Liver (tissue), 7 donors: ENCODE measurements at regions not wholly inside any gene's neighbourhood (a gene's known extent, or its start where the extent isn't known, plus 50 kb on each side); places are given as distances from the start of the nearest gene placed in this dataset.

Source experiments
- DNase-seq: peaks from one replicate; pipeline ENCODE4 v3.0.0-alpha.2; 2017; ENCODE audit warnings: low spot score
- H3K27ac ChIP-seq, 2 donors: one replicate each; pipeline ENCODE4 v1.7.0; 2013; ENCODE audit warnings: inconsistent platforms in 2 of 2, low read length in 2 of 2, control low read depth in 1 of 2, low read depth in 1 of 2, mild to moderate bottlenecking in 1 of 2
- H3K27me3 ChIP-seq, 4 donors: one replicate each; pipeline versions ENCODE4 v1.6.1 to v1.7.0; 2013; ENCODE audit warnings: low read length in 3 of 4, inconsistent platforms in 1 of 4, mild to moderate bottlenecking in 1 of 4, moderate library complexity in 1 of 4; ENCODE audit not compliant: control insufficient read depth in 4 of 4, insufficient read depth in 4 of 4
- H3K36me3 ChIP-seq, 4 donors: one replicate each; pipeline versions ENCODE4 v1.6.1 to v1.7.0; 2013; ENCODE audit warnings: low read length in 3 of 4, mild to moderate bottlenecking in 3 of 4, low read depth in 1 of 4, moderate library complexity in 1 of 4; ENCODE audit not compliant: control insufficient read depth in 4 of 4, insufficient read depth in 3 of 4
- H3K4me1 ChIP-seq, 4 donors: one replicate each; pipeline versions ENCODE4 v1.6.1 to v1.7.0; 2013; ENCODE audit warnings: low read length in 3 of 4, mild to moderate bottlenecking in 3 of 4, moderate library complexity in 1 of 4; ENCODE audit not compliant: control insufficient read depth in 4 of 4, insufficient read depth in 4 of 4
- H3K4me3 ChIP-seq, 3 donors: one replicate each; pipeline versions ENCODE4 v1.6.1 to v1.7.0; 2013; ENCODE audit warnings: low read length in 3 of 3, control low read depth in 1 of 3, low read depth in 1 of 3, mild to moderate bottlenecking in 1 of 3
- H3K9ac ChIP-seq, 2 donors: one replicate each; pipeline ENCODE4 v1.7.0; 2013; ENCODE audit warnings: low read length in 2 of 2, mild to moderate bottlenecking in 2 of 2, moderate library complexity in 2 of 2, control low read depth in 1 of 2, low read depth in 1 of 2
- H3K9me3 ChIP-seq, 4 donors: one replicate each; pipeline versions ENCODE4 v1.6.1 to v1.7.0; 2013; ENCODE audit warnings: low read length in 3 of 4; ENCODE audit not compliant: control insufficient read depth in 4 of 4
- FOXA1 ChIP-seq: IDR thresholded peaks from 2 replicates; pipeline ENCODE4 v1.6.1; 2016; ENCODE audit warnings: antibody characterized with exemption
- FOXA2 ChIP-seq: IDR thresholded peaks from 2 replicates; pipeline ENCODE4 v1.6.1; 2016; ENCODE audit warnings: antibody characterized with exemption
- HNF4A ChIP-seq, 2 donors: conservative IDR thresholded peaks; 2 replicates each; pipeline ENCODE4 v1.6.1; 2016; ENCODE audit warnings: antibody characterized with exemption in 2 of 2, mild to moderate bottlenecking in 2 of 2
- HNF4G ChIP-seq: IDR thresholded peaks from 2 replicates; pipeline ENCODE4 v1.6.1; 2016; ENCODE audit warnings: antibody characterized with exemption
- JUND ChIP-seq, 2 donors: IDR thresholded peaks; 2 replicates each; pipeline ENCODE4 v1.6.1; 2016; ENCODE audit warnings: antibody characterized with exemption in 2 of 2
- RAD21 ChIP-seq, 2 donors: IDR thresholded peaks; 2 replicates each; pipeline ENCODE4 v1.6.1; 2016; ENCODE audit warnings: antibody characterized with exemption in 2 of 2, mild to moderate bottlenecking in 2 of 2
- RXRA ChIP-seq, 2 donors: IDR thresholded peaks; 2 replicates each; pipeline ENCODE4 v1.6.1; 2017 to 2018; ENCODE audit warnings: antibody characterized with exemption in 2 of 2, mild to moderate bottlenecking in 1 of 2
- TAF1 ChIP-seq: conservative IDR thresholded peaks from 2 replicates; pipeline ENCODE4 v1.6.1; 2016; ENCODE audit warnings: antibody characterized with exemption, mild to moderate bottlenecking
- YY1 ChIP-seq: IDR thresholded peaks from 2 replicates; pipeline ENCODE4 v1.6.1; 2016; ENCODE audit warnings: antibody characterized with exemption, mild to moderate bottlenecking
- WGBS: extraction: QIAGEN DNeasy Blood & Tissue Kit; methylation state at CpG from one replicate; pipeline ENCODE4 v1.1.7; 2013; 5-methylcytosine and 5-hydroxymethylcytosine counted together
- TF ChIP-seq, protein P1 (sequence below): IDR thresholded peaks from 2 replicates; pipeline ENCODE4 v1.6.1; 2016; ENCODE audit warnings: antibody characterized with exemption, mild to moderate bottlenecking
- TF ChIP-seq, protein P2 (sequence below): IDR thresholded peaks from 2 replicates; pipeline ENCODE4 v1.6.1; 2016; ENCODE audit warnings: antibody characterized with exemption
- TF ChIP-seq, protein P3 (sequence below): IDR thresholded peaks from 2 replicates; pipeline ENCODE4 v1.6.1; 2016; ENCODE audit warnings: antibody characterized with exemption
- TF ChIP-seq, protein P4 (sequence below): IDR thresholded peaks from 2 replicates; pipeline ENCODE4 v1.6.1; 2016; ENCODE audit warnings: antibody characterized with exemption
- donor health status: healthy.
- donor health status: healthy.
- donor health status: healthy.
- donor health status: healthy.

DNA sequence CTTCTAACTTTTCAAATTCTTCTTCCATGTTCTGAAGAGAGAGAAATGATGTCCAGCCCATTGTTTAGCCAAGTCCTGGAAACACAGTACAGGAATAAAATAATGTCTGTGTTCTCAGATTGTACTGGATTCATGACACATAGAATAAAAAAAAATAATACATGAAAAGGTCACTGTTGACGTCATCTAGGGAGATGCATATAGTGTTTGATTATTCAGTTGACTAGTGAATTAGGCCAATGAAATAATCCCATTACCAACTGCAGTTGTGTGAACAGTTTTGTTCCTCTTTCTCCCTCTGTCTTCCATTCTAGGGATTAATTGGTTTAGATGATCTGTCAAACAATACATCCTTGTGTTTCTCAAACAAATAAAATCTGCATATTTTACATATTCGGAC is 222.8 kb downstream of the ALDH8A1 start:
- no peak overlapping the region for H3K4me3 ChIP-seq

DNA sequence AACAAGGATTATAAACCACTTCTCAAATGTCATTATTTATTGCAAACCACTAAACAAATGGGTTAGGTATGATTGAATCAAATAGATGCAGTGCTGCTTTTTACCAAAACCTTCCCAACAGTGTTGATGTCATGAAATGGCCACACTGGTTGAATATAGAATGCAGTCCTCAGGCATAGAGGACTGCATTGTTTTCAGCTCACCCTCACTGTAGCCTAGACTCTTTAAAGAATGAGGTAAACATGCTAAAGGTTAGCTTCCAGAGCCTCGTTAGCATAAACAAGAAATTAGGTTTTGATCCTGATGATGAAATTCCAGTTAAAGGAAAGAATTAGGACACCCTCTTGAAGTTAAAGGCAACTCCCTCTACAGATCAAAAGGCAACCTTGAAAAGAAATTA is 224.3 kb downstream of the ALDH8A1 start:
- H3K9ac ChIP-seq, result no peak overlapping the region
- no peak overlapping the region for H3K27ac ChIP-seq
- DNase-seq, result no peak
- H3K36me3 ChIP-seq, result no peaks in the 10 kb centered on the region
- no peak overlapping the region for H3K4me3 ChIP-seq
- H3K27me3 ChIP-seq, result no peaks in the 10 kb centered on the region
- H3K4me1 ChIP-seq, result no peaks in the 10 kb centered on the region
- WGBS, result 86% methylated on average over 1 of the region's 1 CpG
- H3K9me3 ChIP-seq, result no peaks in the 10 kb centered on the region
- TF ChIP-seq JUND (IDR thresholded peaks at IDR 0.05) (no peak), RXRA (IDR thresholded peaks at IDR 0.05) (no peak), FOXA1 (no peak), HNF4G (no peak), HNF4A (conservative IDR thresholded peaks at IDR 0.05) (no peak), TAF1 (no peak), RAD21 (IDR thresholded peaks at IDR 0.05) (no peak), FOXA2 (no peak), YY1 (no peak)
- TF ChIP-seq, protein P1, sequence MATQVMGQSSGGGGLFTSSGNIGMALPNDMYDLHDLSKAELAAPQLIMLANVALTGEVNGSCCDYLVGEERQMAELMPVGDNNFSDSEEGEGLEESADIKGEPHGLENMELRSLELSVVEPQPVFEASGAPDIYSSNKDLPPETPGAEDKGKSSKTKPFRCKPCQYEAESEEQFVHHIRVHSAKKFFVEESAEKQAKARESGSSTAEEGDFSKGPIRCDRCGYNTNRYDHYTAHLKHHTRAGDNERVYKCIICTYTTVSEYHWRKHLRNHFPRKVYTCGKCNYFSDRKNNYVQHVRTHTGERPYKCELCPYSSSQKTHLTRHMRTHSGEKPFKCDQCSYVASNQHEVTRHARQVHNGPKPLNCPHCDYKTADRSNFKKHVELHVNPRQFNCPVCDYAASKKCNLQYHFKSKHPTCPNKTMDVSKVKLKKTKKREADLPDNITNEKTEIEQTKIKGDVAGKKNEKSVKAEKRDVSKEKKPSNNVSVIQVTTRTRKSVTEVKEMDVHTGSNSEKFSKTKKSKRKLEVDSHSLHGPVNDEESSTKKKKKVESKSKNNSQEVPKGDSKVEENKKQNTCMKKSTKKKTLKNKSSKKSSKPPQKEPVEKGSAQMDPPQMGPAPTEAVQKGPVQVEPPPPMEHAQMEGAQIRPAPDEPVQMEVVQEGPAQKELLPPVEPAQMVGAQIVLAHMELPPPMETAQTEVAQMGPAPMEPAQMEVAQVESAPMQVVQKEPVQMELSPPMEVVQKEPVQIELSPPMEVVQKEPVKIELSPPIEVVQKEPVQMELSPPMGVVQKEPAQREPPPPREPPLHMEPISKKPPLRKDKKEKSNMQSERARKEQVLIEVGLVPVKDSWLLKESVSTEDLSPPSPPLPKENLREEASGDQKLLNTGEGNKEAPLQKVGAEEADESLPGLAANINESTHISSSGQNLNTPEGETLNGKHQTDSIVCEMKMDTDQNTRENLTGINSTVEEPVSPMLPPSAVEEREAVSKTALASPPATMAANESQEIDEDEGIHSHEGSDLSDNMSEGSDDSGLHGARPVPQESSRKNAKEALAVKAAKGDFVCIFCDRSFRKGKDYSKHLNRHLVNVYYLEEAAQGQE, result no peak
- TF ChIP-seq, protein P2, sequence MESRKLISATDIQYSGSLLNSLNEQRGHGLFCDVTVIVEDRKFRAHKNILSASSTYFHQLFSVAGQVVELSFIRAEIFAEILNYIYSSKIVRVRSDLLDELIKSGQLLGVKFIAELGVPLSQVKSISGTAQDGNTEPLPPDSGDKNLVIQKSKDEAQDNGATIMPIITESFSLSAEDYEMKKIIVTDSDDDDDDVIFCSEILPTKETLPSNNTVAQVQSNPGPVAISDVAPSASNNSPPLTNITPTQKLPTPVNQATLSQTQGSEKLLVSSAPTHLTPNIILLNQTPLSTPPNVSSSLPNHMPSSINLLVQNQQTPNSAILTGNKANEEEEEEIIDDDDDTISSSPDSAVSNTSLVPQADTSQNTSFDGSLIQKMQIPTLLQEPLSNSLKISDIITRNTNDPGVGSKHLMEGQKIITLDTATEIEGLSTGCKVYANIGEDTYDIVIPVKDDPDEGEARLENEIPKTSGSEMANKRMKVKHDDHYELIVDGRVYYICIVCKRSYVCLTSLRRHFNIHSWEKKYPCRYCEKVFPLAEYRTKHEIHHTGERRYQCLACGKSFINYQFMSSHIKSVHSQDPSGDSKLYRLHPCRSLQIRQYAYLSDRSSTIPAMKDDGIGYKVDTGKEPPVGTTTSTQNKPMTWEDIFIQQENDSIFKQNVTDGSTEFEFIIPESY, result no peak
- TF ChIP-seq, protein P3, sequence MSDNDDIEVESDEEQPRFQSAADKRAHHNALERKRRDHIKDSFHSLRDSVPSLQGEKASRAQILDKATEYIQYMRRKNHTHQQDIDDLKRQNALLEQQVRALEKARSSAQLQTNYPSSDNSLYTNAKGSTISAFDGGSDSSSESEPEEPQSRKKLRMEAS, result no peak
- TF ChIP-seq, protein P4, sequence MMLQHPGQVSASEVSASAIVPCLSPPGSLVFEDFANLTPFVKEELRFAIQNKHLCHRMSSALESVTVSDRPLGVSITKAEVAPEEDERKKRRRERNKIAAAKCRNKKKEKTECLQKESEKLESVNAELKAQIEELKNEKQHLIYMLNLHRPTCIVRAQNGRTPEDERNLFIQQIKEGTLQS, result no peak

More for the DNA sequence above, 222.8 kb downstream of the ALDH8A1 start:
- no peak for DNase-seq
- H3K27ac ChIP-seq, result no peak overlapping the region
- no peaks in the 10 kb centered on the region for H3K9me3 ChIP-seq
- H3K4me1 ChIP-seq, result no peaks in the 10 kb centered on the region
- no peak overlapping the region for H3K9ac ChIP-seq
- H3K36me3 ChIP-seq, result no peaks in the 10 kb centered on the region
- WGBS, result 85% methylated on average over 2 of the region's 2 CpGs
- no peaks in the 10 kb centered on the region for H3K27me3 ChIP-seq
- no peak for TF ChIP-seq RXRA (IDR thresholded peaks at IDR 0.05)
- TF ChIP-seq, protein P3, result no peak
- TF ChIP-seq HNF4G, result no peak
- TF ChIP-seq, protein P2, result no peak
- TF ChIP-seq YY1, result no peak
